RPMI7951 (cell line): ENCODE measurements at regions not wholly inside any gene's neighbourhood (a gene's known extent, or its start where the extent isn't known, plus 50 kb on each side); places are given as distances from the start of the nearest gene placed in this dataset.
A peak's percentile ranks its signal among the peaks of the same experiment; 100 is the strongest.
"Not testable (repeated sequence)": the region's sequence is repeated elsewhere in the genome, so short reads cannot be mapped to it uniquely, and the experiment has no call there.

ENCODE experiments used
- DNase-seq: peaks from one replicate; pipeline ENCODE4 v3.0.0-alpha.2; 2012; ENCODE audit warnings: low read depth

GRCh38 chr10:20502903-20503585 lies 394.1 kb downstream of the NEBL start:
- no peak for DNase-seq

- no peak for DNase-seq
Measured at GRCh38 chr10:20494474-20494873, 402.6 kb downstream of the NEBL start.

GRCh38 chr10:20492447-20492846 lies 404.7 kb downstream of the NEBL start:
- no peak for DNase-seq

GRCh38 chr10:20489961-20490360 lies 407.1 kb downstream of the NEBL start:
- DNase-seq: no peak

GRCh38 chr10:20486791-20487190 lies 410.3 kb downstream of the NEBL start:
- no peak for DNase-seq

- no peak for DNase-seq
Measured at GRCh38 chr10:20485554-20485953, 411.6 kb downstream of the NEBL start.

- DNase-seq: no peak
Measured at GRCh38 chr10:20481054-20481453, 416.1 kb downstream of the NEBL start.

- not testable (repeated sequence) for DNase-seq
Measured at GRCh38 chr10:20480575-20480974, 416.5 kb downstream of the NEBL start.

GRCh38 chr10:20474064-20474463 lies 423.0 kb downstream of the NEBL start:
- no peak for DNase-seq

- no peak for DNase-seq
Measured at GRCh38 chr10:20473023-20473760, 423.9 kb downstream of the NEBL start.

- DNase-seq: peak; percentile 13
Measured at GRCh38 chr10:20466731-20467130, 430.4 kb downstream of the NEBL start.

GRCh38 chr10:20457649-20458048 lies 439.5 kb downstream of the NEBL start:
- no peak for DNase-seq

- DNase-seq: no peak
Measured at GRCh38 chr10:20455774-20456173, 441.3 kb downstream of the NEBL start.

GRCh38 chr10:20454331-20454730 lies 442.8 kb downstream of the NEBL start:
- DNase-seq: no peak

GRCh38 chr10:20446561-20447193 lies 450.4 kb downstream of the NEBL start:
- DNase-seq: no peak

GRCh38 chr10:20443094-20443493 lies 454.0 kb downstream of the NEBL start:
- DNase-seq: no peak

GRCh38 chr10:20429742-20430141 lies 467.4 kb downstream of the NEBL start:
- DNase-seq: no peak

- DNase-seq: no peak
Measured at GRCh38 chr10:20427821-20428220, 469.3 kb downstream of the NEBL start.

GRCh38 chr10:20418286-20418685 lies 478.8 kb downstream of the NEBL start:
- DNase-seq: no peak

- no peak for DNase-seq
Measured at GRCh38 chr10:20417791-20418190, 479.3 kb downstream of the NEBL start.

- DNase-seq: no peak
Measured at GRCh38 chr10:20415684-20416083, 481.4 kb downstream of the NEBL start.

- no peak for DNase-seq
Measured at GRCh38 chr10:20407357-20407756, 489.8 kb downstream of the NEBL start.
